ENCODE measurements at regions not wholly inside any gene's neighbourhood (a gene's known extent, or its start where the extent isn't known, plus 50 kb on each side); places are given as distances from the start of the nearest gene placed in this dataset.

- DNase-seq, result no peak
- no peaks in the 10 kb centered on the region for H3K9me3 ChIP-seq (replicated peaks; ENCODE audit: insufficient read depth, low read length)
- H3K36me3 ChIP-seq (replicated peaks; ENCODE audit: insufficient read depth, low read length), result no peaks in the 10 kb centered on the region
- no peak overlapping the region for H3K27ac ChIP-seq (ENCODE audit: low read length)
- H3K79me2 ChIP-seq (ENCODE audit: low read length), result no peaks in the 10 kb centered on the region
- H3K9me2 ChIP-seq (replicated peaks; ENCODE audit: insufficient read depth, low read length), result no peaks in the 10 kb centered on the region
- H3K4me3 ChIP-seq (ENCODE audit: low read length), result no peak overlapping the region
- no peak for TF ChIP-seq CTCF (IDR thresholded peaks at IDR 0.05; ENCODE audit: low read length)
- no peak for TF ChIP-seq EZH2 (optimal IDR thresholded peaks at IDR 0.05; ENCODE audit: low read depth, low read length)
- TF ChIP-seq EZH2phosphoT487 (IDR thresholded peaks at IDR 0.05; ENCODE audit: low read length), result no peak
- H2AFZ ChIP-seq (ENCODE audit: low read length), result no peak overlapping the region
- H3F3A ChIP-seq (ENCODE audit: insufficient read depth, low read length), result no peaks in the 10 kb centered on the region
- H3K9ac ChIP-seq (ENCODE audit: low read length), result no peak overlapping the region
- H3K4me2 ChIP-seq (ENCODE audit: low read depth, low read length), result no peak overlapping the region
- no peaks in the 10 kb centered on the region for H4K20me1 ChIP-seq (ENCODE audit: insufficient read depth, low read length)
- peaks cover 4% of the 10 kb centered on the region; the same call in 1 of the 2 replicates for H3K4me1 ChIP-seq (ENCODE audit: low read length)
- no peaks in the 10 kb centered on the region for H3K27me3 ChIP-seq (replicated peaks; ENCODE audit: insufficient read depth, low read length)
Observed at GRCh38 chr13:58048670-58049069, 417.1 kb downstream of the PCDH17 start.

GRCh38 chr13:58051396-58051795 is 419.9 kb downstream of the PCDH17 start:
- Histone ChIP-seq H3K36me3 (replicated peaks; ENCODE audit: insufficient read depth, low read length) (no peaks in the 10 kb centered on the region), H3K4me3 (ENCODE audit: low read length) (no peak overlapping the region), H3K9me2 (replicated peaks; ENCODE audit: insufficient read depth, low read length) (no peaks in the 10 kb centered on the region), H4K20me1 (ENCODE audit: insufficient read depth, low read length) (no peaks in the 10 kb centered on the region), H3K9me3 (replicated peaks; ENCODE audit: insufficient read depth, low read length) (no peaks in the 10 kb centered on the region), H3K4me2 (ENCODE audit: low read depth, low read length) (no peak overlapping the region), H2AFZ (ENCODE audit: low read length) (no peak overlapping the region), H3K79me2 (ENCODE audit: low read length) (no peaks in the 10 kb centered on the region), H3K4me1 (ENCODE audit: low read length) (no peaks in the 10 kb centered on the region), H3F3A (ENCODE audit: insufficient read depth, low read length) (no peaks in the 10 kb centered on the region), H3K27me3 (replicated peaks; ENCODE audit: insufficient read depth, low read length) (no peaks in the 10 kb centered on the region), H3K9ac (ENCODE audit: low read length) (no peak overlapping the region), H3K27ac (ENCODE audit: low read length) (no peak overlapping the region)
- TF ChIP-seq EZH2phosphoT487 (IDR thresholded peaks at IDR 0.05; ENCODE audit: low read length) (no peak), CTCF (IDR thresholded peaks at IDR 0.05; ENCODE audit: low read length) (no peak), EZH2 (optimal IDR thresholded peaks at IDR 0.05; ENCODE audit: low read depth, low read length) (no peak)
- no peak for DNase-seq

- no peak for TF ChIP-seq EZH2 (optimal IDR thresholded peaks at IDR 0.05; ENCODE audit: low read depth, low read length)
- TF ChIP-seq EZH2phosphoT487 (IDR thresholded peaks at IDR 0.05; ENCODE audit: low read length), result no peak
- TF ChIP-seq CTCF (IDR thresholded peaks at IDR 0.05; ENCODE audit: low read length), result no peak
- Histone ChIP-seq H3K27ac (ENCODE audit: low read length) (no peak overlapping the region), H3K36me3 (replicated peaks; ENCODE audit: insufficient read depth, low read length) (no peaks in the 10 kb centered on the region), H3K9me3 (replicated peaks; ENCODE audit: insufficient read depth, low read length) (no peaks in the 10 kb centered on the region), H3K4me2 (ENCODE audit: low read depth, low read length) (no peak overlapping the region), H3K9me2 (replicated peaks; ENCODE audit: insufficient read depth, low read length) (no peaks in the 10 kb centered on the region), H2AFZ (ENCODE audit: low read length) (no peak overlapping the region), H3K4me3 (ENCODE audit: low read length) (no peak overlapping the region), H3K9ac (ENCODE audit: low read length) (no peak overlapping the region), H4K20me1 (ENCODE audit: insufficient read depth, low read length) (no peaks in the 10 kb centered on the region), H3K79me2 (ENCODE audit: low read length) (no peaks in the 10 kb centered on the region), H3K4me1 (ENCODE audit: low read length) (no peaks in the 10 kb centered on the region), H3F3A (ENCODE audit: insufficient read depth, low read length) (no peaks in the 10 kb centered on the region), H3K27me3 (replicated peaks; ENCODE audit: insufficient read depth, low read length) (no peaks in the 10 kb centered on the region)
- no peak for DNase-seq
Observed at GRCh38 chr13:58051807-58052375, 420.3 kb downstream of the PCDH17 start.
